ENCODE measurements at regions not wholly inside any gene's neighbourhood (a gene's known extent, or its start where the extent isn't known, plus 50 kb on each side); places are given as distances from the start of the nearest gene placed in this dataset.

DNA sequence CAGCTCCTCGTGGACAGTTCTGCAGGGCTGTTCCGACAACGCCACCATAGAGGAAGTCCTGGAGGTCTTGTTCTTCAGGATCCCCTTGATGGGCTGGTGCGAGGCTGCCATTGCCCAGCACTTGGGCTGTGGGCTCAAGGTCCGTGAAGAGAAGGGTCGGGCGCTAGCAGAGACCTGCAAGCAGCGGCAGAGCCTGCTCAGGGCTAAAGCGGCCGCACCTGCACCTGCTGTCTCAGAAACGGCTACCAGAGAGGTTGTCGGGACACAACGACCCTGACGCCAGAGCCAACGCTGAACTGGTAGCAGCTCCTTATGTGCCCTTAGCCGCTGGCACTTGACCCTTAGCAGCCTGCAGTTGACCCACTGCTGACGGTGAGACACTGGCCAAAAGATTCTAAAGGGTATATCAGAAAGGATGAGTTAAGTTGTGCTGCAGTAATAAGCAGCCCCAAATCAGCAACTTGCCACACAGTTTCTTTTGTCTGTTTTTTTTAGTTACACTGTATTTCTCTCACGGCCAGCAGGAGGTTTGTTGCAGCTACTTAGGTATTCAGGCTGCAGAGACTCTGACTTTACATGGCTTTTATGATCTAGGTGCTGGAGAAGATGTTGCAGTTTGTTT, 55.5 kb upstream of the ST6GAL2 start:
- DNase-seq, result no peak

DNA sequence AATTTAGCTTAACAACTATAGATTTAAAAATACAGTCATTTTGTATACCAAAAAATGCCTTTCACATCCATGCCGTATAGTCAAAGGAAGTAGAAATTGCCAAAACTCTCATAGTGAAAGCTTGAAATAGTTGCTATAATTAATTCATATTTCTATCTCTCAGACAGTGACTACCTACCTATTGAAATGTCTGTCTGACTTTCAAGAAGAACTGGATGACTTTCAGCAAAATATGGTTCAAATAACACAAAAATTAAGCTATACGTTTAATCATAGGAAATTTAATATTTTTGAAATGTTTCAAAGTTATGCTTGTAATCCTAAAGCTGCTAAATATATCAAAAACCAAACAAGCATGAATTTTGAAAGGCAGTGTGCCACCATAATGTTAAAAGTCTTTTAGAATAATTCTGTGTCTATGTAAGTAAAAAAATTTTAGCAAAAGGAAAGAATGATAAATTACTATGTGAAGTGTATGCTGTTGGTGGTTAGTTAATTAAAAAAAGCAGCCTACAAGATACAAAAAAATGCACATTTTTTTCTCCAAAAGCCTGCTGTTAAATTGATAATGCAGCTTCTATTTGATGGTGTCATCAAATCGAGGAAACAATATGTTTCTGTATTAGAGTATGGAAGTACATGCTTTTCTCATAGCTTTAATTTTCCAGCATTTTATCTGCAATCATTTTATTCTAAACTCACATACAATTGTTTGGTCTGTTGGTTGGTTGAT, 57.7 kb upstream of the ST6GAL2 start:
- DNase-seq, result no peak

DNA sequence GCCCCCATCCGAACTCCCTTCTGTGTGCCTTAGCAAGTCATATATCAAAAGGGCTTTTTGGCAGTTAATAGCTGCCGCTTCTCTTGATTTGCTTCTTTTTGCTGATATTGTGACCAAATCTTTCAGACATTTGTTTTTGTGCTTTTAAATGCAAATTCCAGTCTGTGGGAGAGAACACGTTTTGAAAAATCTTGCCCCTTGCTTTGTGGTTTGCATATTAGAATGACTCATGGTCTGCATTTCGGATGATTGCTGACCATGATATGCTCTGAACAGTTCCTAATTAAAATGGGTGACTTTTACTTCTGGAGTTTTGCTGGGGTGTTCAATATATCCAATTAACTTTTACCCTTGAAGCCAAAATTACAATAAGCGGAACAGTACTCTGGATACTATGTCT, 58.2 kb upstream of the ST6GAL2 start:
- DNase-seq, result no peak

DNA sequence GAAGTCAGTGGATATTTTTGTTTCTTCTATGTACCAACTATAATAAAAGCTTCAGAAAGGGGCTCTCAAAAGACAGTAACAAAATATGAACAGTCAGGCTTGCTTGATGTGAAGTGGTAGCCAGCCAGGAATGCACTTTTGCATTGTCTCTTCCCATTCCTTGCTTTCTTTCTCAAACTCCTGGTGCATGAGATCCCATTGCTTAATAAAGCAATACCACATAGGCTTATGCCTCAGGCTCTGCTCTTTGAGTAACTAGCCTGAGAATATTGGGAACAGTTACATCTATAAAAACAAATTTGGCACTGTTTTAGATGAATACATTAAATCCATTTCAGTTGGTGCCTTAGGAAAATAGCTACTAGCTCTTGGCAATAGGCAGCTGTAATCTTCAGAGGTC, 62.6 kb upstream of the ST6GAL2 start:
- no peak for DNase-seq

DNA sequence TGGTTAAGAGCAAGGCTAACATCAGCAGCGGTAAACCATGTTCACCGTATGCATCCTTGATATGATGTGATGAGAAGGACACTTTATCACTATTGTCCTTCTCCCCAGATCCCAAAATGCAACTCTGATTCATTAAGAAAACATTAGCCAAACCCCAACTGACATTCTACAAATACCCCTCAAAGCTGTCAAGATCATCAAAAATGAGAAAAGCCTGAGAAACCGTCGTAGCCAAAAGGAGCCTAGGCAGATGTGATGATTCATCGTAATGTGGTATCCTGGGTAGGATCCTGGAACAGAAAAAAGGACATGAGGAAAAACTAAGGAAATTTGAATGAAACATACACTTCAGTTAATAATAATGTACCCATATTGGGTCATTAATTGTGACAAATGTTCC, 67.3 kb upstream of the ST6GAL2 start:
- no peak for DNase-seq

DNA sequence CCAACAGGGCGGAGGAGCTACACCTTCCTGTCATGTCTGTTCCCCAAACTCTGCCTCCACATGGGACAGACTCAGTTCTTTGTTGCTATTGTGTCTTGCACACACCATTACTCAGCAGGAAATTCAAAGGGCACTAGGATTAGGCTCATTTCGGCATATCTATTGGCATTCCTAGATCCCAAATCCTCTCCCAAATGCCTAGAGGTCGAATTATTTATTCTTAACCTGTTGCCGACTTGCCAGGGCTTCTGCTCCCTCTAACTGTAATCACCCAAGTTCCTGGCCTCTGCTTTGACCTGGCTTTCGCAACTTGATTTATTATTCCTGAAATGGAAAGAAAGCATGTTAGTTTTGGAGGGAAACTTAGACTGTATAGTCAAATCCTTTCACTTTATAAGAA, 67.8 kb upstream of the ST6GAL2 start:
- DNase-seq, result no peak

DNA sequence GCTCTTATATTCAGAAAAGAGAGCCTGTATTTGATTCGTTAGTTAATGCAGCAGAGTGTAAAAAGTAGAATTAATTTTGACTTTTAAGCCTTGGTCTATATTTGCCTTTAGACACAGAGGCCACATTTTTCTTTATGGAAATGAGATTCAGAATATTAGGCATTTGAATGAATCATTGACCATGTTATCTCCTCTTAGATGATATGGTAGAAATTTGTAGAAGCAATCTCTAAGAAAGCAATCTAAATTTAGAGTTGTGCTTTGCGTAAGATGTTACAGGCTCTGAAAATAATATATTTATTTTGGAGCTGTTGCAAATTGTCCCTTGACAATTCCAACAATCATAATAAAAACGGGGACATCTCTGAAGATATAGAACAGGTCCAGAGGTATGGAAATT, 68.3 kb upstream of the ST6GAL2 start:
- DNase-seq, result no peak

DNA sequence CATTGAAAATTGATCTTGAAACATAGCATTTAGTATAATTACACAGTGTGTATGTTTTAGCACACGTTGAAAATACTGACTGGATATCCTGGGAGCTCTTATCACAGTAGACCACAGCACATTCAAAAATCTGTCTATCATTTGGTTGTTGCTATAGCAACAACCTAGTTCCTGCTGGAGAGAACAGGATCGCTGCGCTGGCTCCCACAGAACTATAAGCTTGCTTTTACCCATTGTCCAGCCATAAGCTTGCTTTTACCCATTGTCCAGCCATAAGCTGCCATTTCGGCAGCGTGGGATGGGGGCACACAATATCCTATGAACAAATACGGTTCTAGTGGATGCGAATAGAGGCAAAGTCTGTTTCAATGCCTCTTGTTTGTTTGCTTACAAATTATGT, 70.4 kb upstream of the ST6GAL2 start:
- DNase-seq, result no peak

DNA sequence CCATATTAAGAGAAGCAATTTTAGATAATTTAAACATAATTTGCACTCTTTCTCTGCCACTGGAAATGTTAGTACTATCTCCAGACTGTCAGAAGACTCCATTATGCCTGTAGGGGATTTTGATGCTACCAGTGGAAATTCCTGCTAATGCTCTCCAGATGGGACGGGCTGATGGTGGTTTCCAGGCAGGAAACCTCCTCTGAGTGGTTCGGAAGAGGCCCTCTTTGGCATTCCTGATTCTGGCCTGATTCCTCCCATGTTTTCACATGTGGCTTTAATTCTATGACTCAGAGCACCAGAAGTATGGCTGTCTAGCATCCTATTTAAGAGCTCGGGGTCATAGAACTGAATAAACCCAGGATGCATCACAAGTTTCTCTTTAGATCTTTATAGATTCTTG, 70.9 kb upstream of the ST6GAL2 start:
- peak; percentile 88 for DNase-seq

DNA sequence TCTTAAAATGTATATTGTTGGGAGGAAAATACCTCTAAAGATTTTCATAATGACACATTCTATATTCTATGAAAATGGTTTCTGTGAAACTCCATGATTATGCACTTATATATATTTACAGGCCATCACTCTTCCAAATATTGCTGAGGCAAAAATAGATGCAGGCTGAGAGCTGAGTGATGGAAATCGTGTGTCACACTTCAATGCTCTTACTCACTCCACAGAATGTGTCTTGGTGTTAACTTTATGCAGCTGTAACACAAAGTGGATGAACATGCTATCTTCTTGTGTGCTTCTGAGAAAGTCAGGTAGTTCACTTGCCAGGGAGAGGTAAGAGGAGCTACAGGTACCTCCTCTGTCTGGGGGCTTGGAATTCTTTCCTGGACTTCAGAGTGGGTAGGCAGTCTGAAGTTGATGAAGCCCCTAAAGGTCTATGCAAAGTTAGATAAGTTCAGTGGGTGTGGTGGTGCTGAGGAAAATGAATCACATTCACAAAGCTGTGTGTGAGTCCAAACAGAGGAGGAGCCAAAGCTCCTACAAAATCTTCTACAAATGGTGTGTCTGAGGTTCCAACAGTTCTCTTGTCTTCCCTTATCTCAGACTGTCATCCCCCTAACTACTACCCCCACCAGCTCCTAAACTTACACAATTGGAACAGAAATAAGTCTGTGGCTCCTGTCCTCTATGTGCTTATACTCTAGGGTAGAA, 74.2 kb upstream of the ST6GAL2 start:
- no peak for DNase-seq

DNA sequence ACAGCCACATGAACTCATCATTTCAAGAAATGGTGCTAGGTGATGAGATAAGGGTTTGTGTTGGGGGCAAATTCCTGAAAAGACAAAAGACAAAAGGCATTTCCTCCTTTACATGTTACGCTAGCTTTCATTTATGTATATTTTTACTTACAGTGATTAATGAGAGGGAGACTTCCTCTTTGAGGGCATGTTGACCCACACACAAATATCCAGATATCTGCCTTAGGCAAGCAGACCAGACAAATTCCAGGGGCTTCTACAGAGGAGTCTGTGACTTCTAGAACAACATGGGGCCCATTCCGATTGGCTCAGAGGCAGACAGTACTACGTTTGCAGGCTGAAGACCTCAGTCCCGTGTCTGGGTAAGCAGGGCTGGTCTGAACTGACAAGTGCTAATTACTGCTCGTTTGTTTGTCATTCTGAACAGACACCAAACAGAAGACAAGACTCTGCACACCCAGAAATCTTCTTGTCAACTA, 74.8 kb upstream of the ST6GAL2 start:
- DNase-seq, result no peak

DNA sequence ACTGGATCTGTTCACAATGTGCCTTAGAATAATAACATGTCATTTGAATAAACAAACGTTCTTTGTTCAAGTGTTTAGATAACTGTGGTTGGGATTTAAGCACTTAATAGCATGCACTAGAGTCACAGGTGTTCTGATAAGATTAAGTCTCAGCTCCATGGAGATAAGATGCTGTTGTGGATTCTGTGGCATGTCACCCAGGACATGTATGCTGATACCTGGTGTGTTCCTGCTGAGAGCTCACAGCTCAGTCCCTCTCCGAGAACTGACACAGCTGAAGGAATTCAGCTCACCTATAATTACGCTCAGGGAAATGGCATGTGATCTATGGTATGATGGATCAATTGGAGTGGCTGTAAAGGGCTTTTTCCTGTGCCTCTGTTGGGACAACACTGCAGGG, 75.4 kb upstream of the ST6GAL2 start:
- DNase-seq, result no peak

DNA sequence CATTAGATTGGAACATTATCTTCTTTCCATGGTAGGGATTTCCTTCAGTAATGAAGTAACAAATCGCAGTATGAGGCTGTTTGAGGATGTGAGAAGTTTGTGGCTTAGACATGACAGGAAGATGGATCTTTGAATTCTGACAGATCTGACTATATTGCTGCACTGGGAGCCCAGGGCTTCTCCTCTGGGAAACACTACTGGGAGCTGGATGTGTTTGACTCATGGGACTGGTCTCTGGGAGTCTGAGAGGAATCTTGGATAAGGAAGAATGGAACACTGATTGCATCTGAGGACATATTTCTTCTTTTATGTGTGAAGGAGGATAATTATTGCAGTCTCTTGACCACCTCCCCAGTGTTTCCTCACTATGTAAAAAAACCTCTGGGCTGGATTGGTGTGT, 77.2 kb upstream of the ST6GAL2 start:
- DNase-seq, result no peak

DNA sequence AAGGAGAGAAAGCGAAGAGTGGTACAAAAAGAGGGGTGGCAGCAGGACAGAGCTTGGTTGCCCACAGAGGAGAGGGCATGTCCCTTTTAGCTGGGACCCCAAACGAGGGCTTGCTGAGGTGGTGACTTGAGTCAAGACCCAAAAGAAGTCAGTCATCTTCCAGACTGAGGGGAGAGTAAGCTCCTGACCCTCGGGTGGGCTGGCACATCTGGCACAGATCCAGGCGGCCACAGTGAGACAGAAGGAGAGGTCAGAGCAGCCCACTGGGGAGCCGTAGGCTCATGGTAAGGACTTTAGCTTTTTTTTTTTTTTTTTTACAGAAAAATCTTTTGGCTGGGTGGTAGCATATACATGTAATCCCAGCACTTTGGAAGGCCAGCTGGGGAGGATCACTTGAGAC, 77.9 kb upstream of the ST6GAL2 start:
- no peak for DNase-seq

DNA sequence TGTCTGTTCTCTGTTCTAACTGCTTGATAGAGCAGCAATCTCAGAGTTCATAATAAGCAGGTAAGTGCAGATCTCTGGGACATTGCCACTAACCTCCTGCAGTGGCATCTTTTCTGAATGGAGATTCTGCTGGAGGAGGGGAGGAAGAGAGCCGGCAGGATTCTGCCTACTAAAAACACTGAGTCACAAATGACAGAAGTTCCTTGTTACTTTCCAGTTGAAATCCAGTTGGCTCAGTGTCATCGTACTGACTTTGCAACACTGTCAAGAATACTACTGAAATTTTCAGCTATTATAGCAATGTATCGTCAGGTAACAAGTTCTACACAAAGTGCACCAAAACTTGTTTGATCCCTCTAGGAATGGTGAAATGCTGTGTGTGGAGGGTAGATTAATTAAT, 79.6 kb upstream of the ST6GAL2 start:
- DNase-seq, result no peak

DNA sequence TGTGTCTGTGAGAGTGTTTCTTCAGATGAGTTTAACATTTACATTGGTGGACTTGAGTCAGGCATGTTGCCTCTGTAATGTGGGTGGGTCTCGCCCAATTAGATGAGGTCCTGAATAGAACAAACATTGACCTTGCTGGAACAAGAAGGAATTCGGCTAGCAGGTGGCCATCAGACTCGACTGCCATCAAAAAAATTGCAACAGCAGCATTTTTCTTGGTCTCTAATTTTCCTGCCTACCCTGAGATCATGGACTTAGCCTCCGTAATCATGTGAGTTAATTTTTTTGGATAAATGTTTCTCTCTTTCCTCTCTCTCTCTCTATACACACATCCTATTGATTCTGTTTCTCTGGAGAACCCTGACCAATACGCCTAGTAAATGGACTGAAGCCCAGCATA, 83.8 kb upstream of the ST6GAL2 start:
- no peak for DNase-seq

DNA sequence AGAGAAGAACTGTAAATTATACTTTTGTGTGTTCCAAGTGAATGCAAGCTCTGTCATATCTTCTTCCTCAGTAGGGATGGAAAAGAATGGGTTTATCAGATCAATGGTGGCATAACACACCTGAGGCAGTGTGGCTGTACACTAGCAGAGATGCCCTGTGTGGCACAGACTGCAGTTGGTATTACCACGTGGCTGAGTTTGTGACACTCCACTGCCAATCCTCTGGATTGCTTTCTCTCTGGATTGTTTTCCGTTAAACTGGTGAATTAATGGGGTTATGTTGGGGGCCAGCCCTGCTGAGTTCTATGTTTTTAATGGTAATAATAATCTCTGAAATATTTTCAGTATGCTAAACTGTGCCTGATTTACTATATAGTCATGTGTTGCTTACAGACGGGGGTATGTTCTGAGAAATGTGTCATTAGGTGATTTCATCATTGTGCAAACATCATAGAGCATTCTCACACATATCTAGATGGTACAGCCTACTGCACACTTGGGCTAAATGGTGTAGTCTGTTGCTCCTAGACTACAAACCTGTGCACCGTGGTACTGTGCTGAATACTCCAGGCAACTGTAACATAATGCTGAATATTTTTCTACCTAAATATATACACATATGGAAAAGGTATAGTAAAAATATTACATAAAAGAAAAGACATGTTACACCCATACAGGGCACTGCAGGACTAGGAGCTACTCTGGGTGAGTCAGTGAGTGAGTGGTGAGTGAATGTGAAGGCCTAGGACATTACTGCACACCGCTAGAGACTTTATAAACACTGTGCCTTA, 84.7 kb upstream of the ST6GAL2 start:
- no peak for DNase-seq

DNA sequence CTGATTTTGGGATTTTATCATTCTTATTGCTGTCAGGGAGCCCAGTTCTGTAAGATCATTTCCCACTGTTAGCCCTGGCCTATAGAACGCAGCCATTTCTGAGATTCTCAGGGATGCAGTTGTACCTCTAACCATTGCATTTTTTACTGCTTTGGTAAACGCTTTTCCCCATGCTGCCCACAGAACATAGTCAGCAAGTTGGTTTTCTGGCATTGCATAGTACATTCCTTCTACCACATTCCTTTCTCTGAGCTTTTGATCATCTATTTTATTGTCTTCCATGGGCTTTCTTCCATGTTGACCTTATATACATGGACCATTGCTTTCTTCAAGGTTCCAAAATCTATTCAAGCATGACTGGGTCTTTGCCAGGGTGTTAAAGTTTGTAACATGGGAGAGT, 86.8 kb upstream of the ST6GAL2 start:
- DNase-seq, result no peak

DNA sequence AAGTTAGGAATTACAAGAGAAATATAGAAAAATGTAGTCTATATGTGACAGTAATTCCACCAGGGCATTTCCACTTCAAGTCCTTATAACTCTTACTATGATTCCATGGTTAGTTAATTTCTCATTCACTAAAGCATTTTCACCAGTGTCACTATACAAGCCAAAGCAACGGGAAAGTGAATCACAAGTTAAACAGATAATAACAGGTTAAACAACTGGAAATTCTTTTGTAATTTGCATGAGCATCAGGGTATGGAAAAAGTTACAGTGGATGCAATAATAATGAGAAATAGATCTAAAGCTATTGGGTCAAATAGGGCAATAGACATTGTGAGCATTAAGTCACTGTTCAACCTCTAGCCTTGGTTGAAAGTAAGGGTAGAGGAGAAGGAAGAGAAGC, 88.9 kb upstream of the ST6GAL2 start:
- DNase-seq, result no peak

DNA sequence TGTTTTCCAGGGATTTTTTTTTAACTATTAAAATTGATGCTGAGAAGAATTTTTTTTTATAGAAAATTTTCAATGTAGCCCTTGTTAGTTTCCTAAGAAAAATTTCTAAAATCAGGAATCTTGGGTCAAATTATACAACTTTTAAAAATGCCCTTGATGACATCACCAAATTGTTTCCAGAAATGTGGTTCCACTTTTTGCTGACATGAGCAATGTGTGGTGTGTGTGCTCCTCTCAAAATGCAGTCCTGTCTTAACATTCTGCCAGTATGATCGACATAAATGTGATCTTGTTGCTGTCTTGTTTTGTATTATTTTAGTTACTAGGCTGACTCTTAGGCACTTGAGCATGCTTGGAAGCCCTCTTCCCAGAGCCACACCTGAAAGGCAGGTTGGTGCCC, 89.7 kb upstream of the ST6GAL2 start:
- no peak for DNase-seq

DNA sequence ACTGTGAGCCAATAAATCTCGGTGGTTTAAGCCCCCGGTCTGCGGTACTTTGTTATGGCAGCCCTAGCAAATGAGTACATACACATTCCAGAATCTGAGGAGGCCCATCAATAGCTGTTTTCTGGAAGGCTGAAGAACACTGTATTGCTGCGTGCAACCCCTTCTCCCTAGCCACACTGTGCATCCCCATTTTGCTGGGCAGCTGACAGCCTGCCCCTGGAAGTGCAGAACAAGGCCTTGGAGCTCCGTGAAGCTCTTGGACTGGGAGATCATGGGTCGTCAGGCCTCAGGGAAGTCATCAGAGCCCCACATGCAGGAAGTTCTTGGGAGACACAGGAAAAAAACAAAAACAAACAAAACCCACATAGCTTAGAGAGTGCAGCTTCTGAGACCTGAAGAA, 90.6 kb upstream of the ST6GAL2 start:
- no peak for DNase-seq

DNA sequence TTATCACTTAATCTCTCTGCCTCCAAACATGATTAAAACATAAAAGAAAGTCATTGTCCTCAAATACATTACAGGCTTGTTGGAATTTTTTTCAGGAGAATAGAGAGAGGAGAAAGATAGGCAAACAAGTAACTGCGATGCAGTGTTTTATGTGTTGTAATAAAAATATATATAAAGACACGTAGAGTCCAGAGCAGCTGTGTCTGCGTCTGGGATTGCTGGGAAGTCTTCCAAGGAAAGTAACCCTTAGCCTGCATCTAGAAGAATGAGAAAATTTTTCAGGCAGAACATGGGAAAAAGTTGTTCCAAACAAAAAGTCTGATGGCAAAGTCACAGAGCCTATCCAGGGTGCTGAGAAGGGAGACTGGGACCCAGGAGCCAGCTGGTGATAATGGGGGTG, 91.8 kb upstream of the ST6GAL2 start:
- DNase-seq, result peak; percentile 61

DNA sequence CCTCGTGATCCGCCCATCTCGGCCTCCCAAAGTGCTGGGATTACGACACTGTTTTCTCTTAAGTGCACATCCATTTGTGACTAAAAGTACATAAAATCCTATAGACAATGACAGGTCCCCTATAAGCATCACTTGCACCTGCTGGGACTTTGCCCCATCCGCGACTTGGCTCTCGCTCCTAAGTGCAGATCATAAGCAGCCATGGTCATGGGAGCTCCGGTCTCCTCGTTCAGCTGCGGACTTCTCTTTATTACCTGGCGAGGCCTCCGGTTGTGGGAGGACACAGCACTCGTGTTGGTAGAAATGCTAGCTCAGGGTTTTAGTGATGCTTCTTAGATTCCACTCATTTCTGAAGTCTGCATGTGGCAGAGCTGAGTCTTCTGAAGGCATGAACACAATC, 92.7 kb upstream of the ST6GAL2 start:
- DNase-seq, result no peak

DNA sequence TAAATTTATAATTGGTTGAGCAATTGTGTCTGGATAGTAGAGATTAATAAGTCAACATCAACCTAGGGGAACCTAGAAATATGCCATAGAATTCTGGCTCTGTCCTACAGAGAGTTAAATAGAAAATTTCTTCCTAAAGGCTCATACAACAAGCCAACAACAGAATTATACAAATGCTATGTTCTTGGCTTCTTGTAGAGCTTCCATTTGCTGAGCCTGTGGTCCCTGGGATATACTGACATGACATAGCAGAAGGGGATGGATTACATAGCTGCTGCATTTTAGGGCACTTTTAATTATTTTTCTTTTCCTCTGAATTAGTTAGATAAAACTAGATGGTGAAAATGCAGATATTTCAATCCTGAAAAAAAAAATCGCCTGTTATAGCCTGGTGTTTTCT, 95.5 kb upstream of the ST6GAL2 start:
- no peak for DNase-seq
